ENCODE measurements at regions not wholly inside any gene's neighbourhood (a gene's known extent, or its start where the extent isn't known, plus 50 kb on each side); places are given as distances from the start of the nearest gene placed in this dataset.

GRCh38 chr9:7491641-7492040, 307.9 kb downstream of the DMAC1 start:
- no peak for TF ChIP-seq ZNF404 (tag by site-specific recombination; IDR thresholded peaks at IDR 0.05)
- TF ChIP-seq, protein P1, sequence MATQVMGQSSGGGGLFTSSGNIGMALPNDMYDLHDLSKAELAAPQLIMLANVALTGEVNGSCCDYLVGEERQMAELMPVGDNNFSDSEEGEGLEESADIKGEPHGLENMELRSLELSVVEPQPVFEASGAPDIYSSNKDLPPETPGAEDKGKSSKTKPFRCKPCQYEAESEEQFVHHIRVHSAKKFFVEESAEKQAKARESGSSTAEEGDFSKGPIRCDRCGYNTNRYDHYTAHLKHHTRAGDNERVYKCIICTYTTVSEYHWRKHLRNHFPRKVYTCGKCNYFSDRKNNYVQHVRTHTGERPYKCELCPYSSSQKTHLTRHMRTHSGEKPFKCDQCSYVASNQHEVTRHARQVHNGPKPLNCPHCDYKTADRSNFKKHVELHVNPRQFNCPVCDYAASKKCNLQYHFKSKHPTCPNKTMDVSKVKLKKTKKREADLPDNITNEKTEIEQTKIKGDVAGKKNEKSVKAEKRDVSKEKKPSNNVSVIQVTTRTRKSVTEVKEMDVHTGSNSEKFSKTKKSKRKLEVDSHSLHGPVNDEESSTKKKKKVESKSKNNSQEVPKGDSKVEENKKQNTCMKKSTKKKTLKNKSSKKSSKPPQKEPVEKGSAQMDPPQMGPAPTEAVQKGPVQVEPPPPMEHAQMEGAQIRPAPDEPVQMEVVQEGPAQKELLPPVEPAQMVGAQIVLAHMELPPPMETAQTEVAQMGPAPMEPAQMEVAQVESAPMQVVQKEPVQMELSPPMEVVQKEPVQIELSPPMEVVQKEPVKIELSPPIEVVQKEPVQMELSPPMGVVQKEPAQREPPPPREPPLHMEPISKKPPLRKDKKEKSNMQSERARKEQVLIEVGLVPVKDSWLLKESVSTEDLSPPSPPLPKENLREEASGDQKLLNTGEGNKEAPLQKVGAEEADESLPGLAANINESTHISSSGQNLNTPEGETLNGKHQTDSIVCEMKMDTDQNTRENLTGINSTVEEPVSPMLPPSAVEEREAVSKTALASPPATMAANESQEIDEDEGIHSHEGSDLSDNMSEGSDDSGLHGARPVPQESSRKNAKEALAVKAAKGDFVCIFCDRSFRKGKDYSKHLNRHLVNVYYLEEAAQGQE (tag by site-specific recombination; IDR thresholded peaks at IDR 0.05): no peak
- TF ChIP-seq, protein P2, sequence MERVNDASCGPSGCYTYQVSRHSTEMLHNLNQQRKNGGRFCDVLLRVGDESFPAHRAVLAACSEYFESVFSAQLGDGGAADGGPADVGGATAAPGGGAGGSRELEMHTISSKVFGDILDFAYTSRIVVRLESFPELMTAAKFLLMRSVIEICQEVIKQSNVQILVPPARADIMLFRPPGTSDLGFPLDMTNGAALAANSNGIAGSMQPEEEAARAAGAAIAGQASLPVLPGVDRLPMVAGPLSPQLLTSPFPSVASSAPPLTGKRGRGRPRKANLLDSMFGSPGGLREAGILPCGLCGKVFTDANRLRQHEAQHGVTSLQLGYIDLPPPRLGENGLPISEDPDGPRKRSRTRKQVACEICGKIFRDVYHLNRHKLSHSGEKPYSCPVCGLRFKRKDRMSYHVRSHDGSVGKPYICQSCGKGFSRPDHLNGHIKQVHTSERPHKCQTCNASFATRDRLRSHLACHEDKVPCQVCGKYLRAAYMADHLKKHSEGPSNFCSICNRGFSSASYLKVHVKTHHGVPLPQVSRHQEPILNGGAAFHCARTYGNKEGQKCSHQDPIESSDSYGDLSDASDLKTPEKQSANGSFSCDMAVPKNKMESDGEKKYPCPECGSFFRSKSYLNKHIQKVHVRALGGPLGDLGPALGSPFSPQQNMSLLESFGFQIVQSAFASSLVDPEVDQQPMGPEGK (tag by site-specific recombination; IDR thresholded peaks at IDR 0.05): no peak
- no peak for TF ChIP-seq YY1 (tag by site-specific recombination; IDR thresholded peaks at IDR 0.05)
- TF ChIP-seq, protein P3, sequence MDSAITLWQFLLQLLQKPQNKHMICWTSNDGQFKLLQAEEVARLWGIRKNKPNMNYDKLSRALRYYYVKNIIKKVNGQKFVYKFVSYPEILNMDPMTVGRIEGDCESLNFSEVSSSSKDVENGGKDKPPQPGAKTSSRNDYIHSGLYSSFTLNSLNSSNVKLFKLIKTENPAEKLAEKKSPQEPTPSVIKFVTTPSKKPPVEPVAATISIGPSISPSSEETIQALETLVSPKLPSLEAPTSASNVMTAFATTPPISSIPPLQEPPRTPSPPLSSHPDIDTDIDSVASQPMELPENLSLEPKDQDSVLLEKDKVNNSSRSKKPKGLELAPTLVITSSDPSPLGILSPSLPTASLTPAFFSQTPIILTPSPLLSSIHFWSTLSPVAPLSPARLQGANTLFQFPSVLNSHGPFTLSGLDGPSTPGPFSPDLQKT (IDR thresholded peaks at IDR 0.05; ENCODE audit: borderline replicate concordance, low read depth, low read length): no peak
- TF ChIP-seq ZNF776 (tag by site-specific recombination; IDR thresholded peaks at IDR 0.05; ENCODE audit: borderline replicate concordance): no peak
- no peak for TF ChIP-seq PRDM4 (tag by site-specific recombination; IDR thresholded peaks at IDR 0.05)
- no peak for TF ChIP-seq ZNF26 (tag by site-specific recombination; IDR thresholded peaks at IDR 0.05)
- no peak for TF ChIP-seq CTCF (tag by site-specific recombination; IDR thresholded peaks at IDR 0.05)

All from HEK293 (cell line).